GM18519 (cell line): ENCODE measurements at regions not wholly inside any gene's neighbourhood (a gene's known extent, or its start where the extent isn't known, plus 50 kb on each side); places are given as distances from the start of the nearest gene placed in this dataset.
A peak's percentile ranks its signal among the peaks of the same experiment; 100 is the strongest.

Experiments
- ATAC-seq: cut with Tn5 transposase; IDR thresholded peaks from one replicate; pipeline ENCODE4 v1.9.1; 2021; ENCODE audit warnings: mild to moderate bottlenecking, moderate library complexity; ENCODE audit not compliant: unreplicated experiment, low FRiP score

- no peak for ATAC-seq
Measured at GRCh38 chr6:26213334-26214075, 126.3 kb downstream of the HFE start.

- ATAC-seq, result no peak
Measured at GRCh38 chr6:26214803-26215584, 127.8 kb downstream of the HFE start.

- peak; percentile 1 for ATAC-seq
Measured at GRCh38 chr6:26215585-26216358, 128.5 kb downstream of the HFE start.

GRCh38 chr6:26216359-26216885, 129.2 kb downstream of the HFE start:
- peak; percentile 80 for ATAC-seq

GRCh38 chr6:26216886-26217713, 129.9 kb downstream of the HFE start:
- ATAC-seq, result peak; percentile 17

GRCh38 chr6:26217714-26218075, 130.5 kb downstream of the HFE start:
- ATAC-seq, result no peak

- no peak for ATAC-seq
Measured at GRCh38 chr6:26218824-26219223, 131.6 kb downstream of the HFE start.

- no peak for ATAC-seq
Measured at GRCh38 chr6:26220145-26220970, 133.1 kb downstream of the HFE start.

GRCh38 chr6:26221186-26221585, 134.0 kb downstream of the HFE start:
- no peak for ATAC-seq

GRCh38 chr6:26222571-26222970, 135.3 kb downstream of the HFE start:
- ATAC-seq, result no peak

- ATAC-seq, result no peak
Measured at GRCh38 chr6:26223228-26223627, 136.0 kb downstream of the HFE start.

GRCh38 chr6:26223650-26224546, 136.7 kb downstream of the HFE start:
- peak; percentile 42 for ATAC-seq

- no peak for ATAC-seq
Measured at GRCh38 chr6:26224547-26224912, 137.3 kb downstream of the HFE start.

GRCh38 chr6:26224940-26225847, 138.0 kb downstream of the HFE start:
- no peak for ATAC-seq

- ATAC-seq, result no peak
Measured at GRCh38 chr6:26225848-26226578, 138.8 kb downstream of the HFE start.

- ATAC-seq, result no peak
Measured at GRCh38 chr6:26226579-26226967, 138.4 kb upstream of the BTN3A2 start.

- ATAC-seq, result no peak
Measured at GRCh38 chr6:26230351-26230750, 134.6 kb upstream of the BTN3A2 start.
